Body of pancreas (tissue), 4 donors: ENCODE measurements at regions not wholly inside any gene's neighbourhood (a gene's known extent, or its start where the extent isn't known, plus 50 kb on each side); places are given as distances from the start of the nearest gene placed in this dataset.
"Not testable (repeated sequence)": the region's sequence is repeated elsewhere in the genome, so short reads cannot be mapped to it uniquely, and the experiment has no call there.

Experiments
- ATAC-seq: fragments of 150-250 bp; one replicate; pipeline ENCODE4 v1.9.1; 2016
- DNase-seq, 4 donors: peaks; one replicate each; pipeline ENCODE4 v3.0.0-alpha.2; 2019
- H3K27ac ChIP-seq, 4 donors: fragments of 200-600 bp; sonication (generic); 1 replicate in 3 of 4; 2 replicates in 1 of 4; pipeline versions ENCODE4 v1.5.1 to v1.6.1; 2016 to 2019; ENCODE audit warnings: mild to moderate bottlenecking in 1 of 4, mixed read lengths in 1 of 4, moderate library complexity in 1 of 4
- H3K27me3 ChIP-seq, 2 donors: fragments of 200-600 bp; sonication (generic); one replicate each; pipeline ENCODE4 v1.6.0; 2016; ENCODE audit warnings: mild to moderate bottlenecking in 1 of 2
- H3K36me3 ChIP-seq, 2 donors: fragments of 200-600 bp; sonication (generic); replicated peaks in 1 of 2; 2 replicates each; pipeline ENCODE4 v1.5.1; 2016; ENCODE audit warnings: low read depth in 2 of 2; ENCODE audit not compliant: insufficient read depth in 1 of 2
- H3K4me1 ChIP-seq: fragments of 200-600 bp; sonication (generic); one replicate; pipeline ENCODE4 v1.6.0; 2016
- H3K4me3 ChIP-seq, 2 donors: fragments of 200-600 bp; sonication (generic); 1 replicate in 1 of 2; 2 replicates in 1 of 2; pipeline ENCODE4 v1.5.1; 2016 to 2019
- H3K9me3 ChIP-seq, 3 donors: fragments of 200-600 bp; sonication (generic); 1 replicate in 2 of 3; 2 replicates in 1 of 3; pipeline ENCODE4 v1.5.1; 2016
- CTCF ChIP-seq, 7 experiments: fragments of 450-650 bp in 4 of 7; fragments of 200-600 bp in 3 of 7; sonication (generic) in 3 of 7; IDR thresholded peaks; one replicate each; pipeline ENCODE4 v1.5.1; 2016 to 2019; ENCODE audit warnings: antibody characterized with exemption in 7 of 7
- POLR2A ChIP-seq, 3 donors: fragments of 450-650 bp; IDR thresholded peaks; one replicate each; pipeline ENCODE4 v1.6.1; 2016; ENCODE audit warnings: antibody characterized with exemption in 3 of 3, mild to moderate bottlenecking in 2 of 3
- WGBS, 2 donors: methylation state at CpG; one replicate each; pipeline ENCODE4 v1.1.5; 2017; 5-methylcytosine and 5-hydroxymethylcytosine counted together
- intact Hi-C: fragments of 100-400 bp; cut with DNase I; formaldehyde crosslinking; loops from one replicate; pipeline ENCODE4 v1.15.1; 2023

- H3K4me3 ChIP-seq: no peak overlapping the region
- intact Hi-C loops: no loop called here
- no peaks in the 10 kb centered on the region for H3K27me3 ChIP-seq
- ATAC-seq: no peak
- H3K36me3 ChIP-seq: no peaks in the 10 kb centered on the region
- no peak overlapping the region for H3K27ac ChIP-seq
- no peaks in the 10 kb centered on the region for H3K9me3 ChIP-seq
- no peak for DNase-seq
- TF ChIP-seq CTCF (IDR thresholded peaks at IDR 0.05): no peak
- TF ChIP-seq POLR2A (IDR thresholded peaks at IDR 0.05): no peak
- H3K4me1 ChIP-seq: no peaks in the 10 kb centered on the region
- WGBS, 2 donors: 68 to 92% methylated on average over 5 to 6 of the region's 6 CpGs
Observed at GRCh38 chrX:143319526-143319925, 197.7 kb downstream of the SPANXN3 start.

DNA sequence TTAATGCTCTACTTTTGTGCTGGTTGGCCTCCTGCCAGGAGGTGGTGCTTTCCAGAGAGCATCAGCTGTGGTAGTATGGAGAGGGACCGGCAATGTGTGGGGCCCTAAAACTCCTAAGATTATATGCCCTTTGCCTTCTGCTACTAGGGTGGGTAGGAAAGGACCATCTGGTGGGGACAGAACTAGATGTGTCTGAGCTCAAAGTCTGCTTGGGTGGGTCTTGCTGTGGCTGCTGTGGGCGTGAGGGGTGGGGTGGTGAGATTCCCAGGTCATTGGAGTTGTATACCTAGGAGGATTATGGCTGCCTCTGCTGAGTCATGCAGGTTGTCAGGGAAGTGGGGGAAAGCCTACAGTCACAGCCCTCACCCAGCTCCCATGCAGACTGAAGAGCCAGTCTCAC lies 198.4 kb downstream of the SPANXN3 start:
- intact Hi-C loops, H3K4me1 ChIP-seq, H3K27me3 ChIP-seq, ATAC-seq, H3K27ac ChIP-seq, H3K36me3 ChIP-seq, DNase-seq, H3K4me3 ChIP-seq, H3K9me3 ChIP-seq: not testable (repeated sequence)
- no CpG with 5 or more reads among the region's 2 CpGs for WGBS, 2 donors

- intact Hi-C loops: no loop called here
- 7 to 19% methylated on average over 8 of the region's 9 CpGs for WGBS, 2 donors
- no peaks in the 10 kb centered on the region for H3K36me3 ChIP-seq
- no peaks in the 10 kb centered on the region for H3K27me3 ChIP-seq
- no peaks in the 10 kb centered on the region for H3K9me3 ChIP-seq
- TF ChIP-seq CTCF (IDR thresholded peaks at IDR 0.05): no peak
- no peak for TF ChIP-seq POLR2A (IDR thresholded peaks at IDR 0.05)
- H3K27ac ChIP-seq: peak overlapping the region; percentile 25 to 50 (median 36)
- H3K4me3 ChIP-seq: no peak overlapping the region
- H3K4me1 ChIP-seq: peaks cover 14% of the 10 kb centered on the region
- DNase-seq (peak; percentile 44 to 75 (median 58)), ATAC-seq (peak; percentile 58)
Observed at GRCh38 chrX:143306991-143307937, 210.0 kb downstream of the SPANXN3 start.

- no peak overlapping the region for H3K4me3 ChIP-seq
- no peak for ATAC-seq
- H3K27ac ChIP-seq: peak overlapping the region in 1 of 4 donors; percentile 18
- no peak for TF ChIP-seq CTCF (IDR thresholded peaks at IDR 0.05)
- no peak for TF ChIP-seq POLR2A (IDR thresholded peaks at IDR 0.05)
- no peaks in the 10 kb centered on the region for H3K27me3 ChIP-seq
- intact Hi-C loops: no loop called here
- 42 to 48% methylated on average over 2 of the region's 2 CpGs for WGBS, 2 donors
- peaks cover 18% of the 10 kb centered on the region for H3K4me1 ChIP-seq
- DNase-seq: peak in 2 of 4 donors; percentile 6 to 17
- H3K9me3 ChIP-seq: no peaks in the 10 kb centered on the region
- no peaks in the 10 kb centered on the region for H3K36me3 ChIP-seq
Observed at GRCh38 chrX:143304518-143304917, 212.8 kb downstream of the SPANXN3 start.

DNA sequence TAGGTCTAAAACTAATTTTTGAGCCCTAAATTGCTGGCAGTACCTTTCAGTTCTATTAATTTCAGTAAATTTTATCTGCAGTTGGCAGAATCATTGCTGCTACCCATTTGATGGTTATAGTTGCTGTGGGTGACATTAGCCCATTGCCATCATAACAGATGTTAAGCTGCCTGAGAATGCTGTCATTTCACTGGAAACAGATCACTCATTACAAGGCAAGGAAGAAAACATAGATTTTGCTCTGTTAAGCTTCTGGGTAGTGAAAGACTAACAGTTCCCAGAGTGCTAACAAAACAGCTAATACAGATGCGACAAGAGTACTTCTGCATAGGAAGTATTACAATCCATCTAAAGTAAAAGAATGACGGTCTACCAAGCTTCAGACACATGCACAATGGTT lies 213.2 kb downstream of the SPANXN3 start:
- DNase-seq (no peak), ATAC-seq (no peak)
- Histone ChIP-seq H3K27ac (peak overlapping the region in 1 of 4 donors; percentile 18), H3K4me1 (peaks cover 21% of the 10 kb centered on the region), H3K27me3 (no peaks in the 10 kb centered on the region), H3K4me3 (no peak overlapping the region), H3K9me3 (no peaks in the 10 kb centered on the region), H3K36me3 (no peaks in the 10 kb centered on the region)
- no peak for TF ChIP-seq CTCF (IDR thresholded peaks at IDR 0.05)
- WGBS, 2 donors: 31 to 49% methylated on average over 2 of the region's 2 CpGs
- intact Hi-C loops: no loop called here
